ENCODE measurements at regions not wholly inside any gene's neighbourhood (a gene's known extent, or its start where the extent isn't known, plus 50 kb on each side); places are given as distances from the start of the nearest gene placed in this dataset.

GRCh38 chr12:77253321-77253720 is 188.0 kb upstream of the E2F7 start:
- H3K4me3 Mint-ChIP-seq = no peak overlapping the region
- CTCF ChIA-PET = no interaction called here

GRCh38 chr12:77251799-77252198 is 186.4 kb upstream of the E2F7 start:
- no peak overlapping the region for H2AFZ ChIP-seq (ENCODE audit: insufficient read depth, low read depth, low read length, poor library complexity, severe bottlenecking)
- no peaks in the 10 kb centered on the region for H4K20me1 ChIP-seq (ENCODE audit: control insufficient read depth, insufficient read depth, low read length, poor library complexity, severe bottlenecking)
- CTCF ChIA-PET = no interaction called here
- no peaks in the 10 kb centered on the region for H3K79me2 ChIP-seq (ENCODE audit: control insufficient read depth, insufficient read depth, low read length)
- H3K9me3 ChIP-seq (ENCODE audit: control extremely low read depth in 1 of 3, control insufficient read depth in 2 of 3, insufficient read depth in 1 of 3, low read length in 2 of 3) = no peaks in the 10 kb centered on the region
- no peak for DNase-seq
- H3K4me3 ChIP-seq (ENCODE audit: control extremely low read depth in 1 of 5, extremely low read depth in 1 of 5, insufficient read depth in 1 of 5, low read depth in 2 of 5, low read length in 4 of 5) = no peak overlapping the region
- Mint-ChIP-seq H3K4me1 (no peaks in the 10 kb centered on the region), H3K4me3 (no peak overlapping the region), H3K27ac (no peak overlapping the region), H3K9me3 (ENCODE audit: insufficient read depth) (no peaks in the 10 kb centered on the region), H3K27me3 (peaks cover 3% of the 10 kb centered on the region)
- H3K4me2 ChIP-seq (replicated peaks; ENCODE audit: low read depth, low read length, poor library complexity, severe bottlenecking) = no peak overlapping the region
- H3K27ac ChIP-seq (ENCODE audit: low read length in 2 of 2) = no peak overlapping the region
- no peaks in the 10 kb centered on the region for H3K27me3 ChIP-seq (replicated peaks in 1 of 4; ENCODE audit: control extremely low read depth in 1 of 4, control insufficient read depth in 3 of 4, insufficient read depth in 4 of 4, low read length in 3 of 4)
- no peak for ATAC-seq (ENCODE audit: low read depth)
- no peaks in the 10 kb centered on the region for H3K36me3 ChIP-seq (replicated peaks in 1 of 2; ENCODE audit: control extremely low read depth in 1 of 2, control insufficient read depth in 1 of 2, extremely low read depth in 1 of 2, insufficient read depth in 2 of 2, low read length in 1 of 2)
- TF ChIP-seq, protein P1, sequence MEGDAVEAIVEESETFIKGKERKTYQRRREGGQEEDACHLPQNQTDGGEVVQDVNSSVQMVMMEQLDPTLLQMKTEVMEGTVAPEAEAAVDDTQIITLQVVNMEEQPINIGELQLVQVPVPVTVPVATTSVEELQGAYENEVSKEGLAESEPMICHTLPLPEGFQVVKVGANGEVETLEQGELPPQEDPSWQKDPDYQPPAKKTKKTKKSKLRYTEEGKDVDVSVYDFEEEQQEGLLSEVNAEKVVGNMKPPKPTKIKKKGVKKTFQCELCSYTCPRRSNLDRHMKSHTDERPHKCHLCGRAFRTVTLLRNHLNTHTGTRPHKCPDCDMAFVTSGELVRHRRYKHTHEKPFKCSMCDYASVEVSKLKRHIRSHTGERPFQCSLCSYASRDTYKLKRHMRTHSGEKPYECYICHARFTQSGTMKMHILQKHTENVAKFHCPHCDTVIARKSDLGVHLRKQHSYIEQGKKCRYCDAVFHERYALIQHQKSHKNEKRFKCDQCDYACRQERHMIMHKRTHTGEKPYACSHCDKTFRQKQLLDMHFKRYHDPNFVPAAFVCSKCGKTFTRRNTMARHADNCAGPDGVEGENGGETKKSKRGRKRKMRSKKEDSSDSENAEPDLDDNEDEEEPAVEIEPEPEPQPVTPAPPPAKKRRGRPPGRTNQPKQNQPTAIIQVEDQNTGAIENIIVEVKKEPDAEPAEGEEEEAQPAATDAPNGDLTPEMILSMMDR (IDR thresholded peaks at IDR 0.05) = no peak
- TF ChIP-seq EZH2 (IDR thresholded peaks at IDR 0.05; ENCODE audit: borderline replicate concordance, insufficient read depth, low read depth, low read length, poor library complexity, severe bottlenecking) = no peak
- intact Hi-C loops (cut with micrococcal nuclease) = no loop called here
- POLR2A ChIA-PET = no interaction called here
- H3K9ac ChIP-seq (ENCODE audit: low read length) = no peak overlapping the region
- H3K4me1 ChIP-seq (ENCODE audit: control insufficient read depth in 2 of 2, insufficient read depth in 2 of 2, low read length in 2 of 2) = no peaks in the 10 kb centered on the region
- no CpG with 5 or more reads among the region's 2 CpGs for WGBS (ENCODE audit: insufficient coverage)

More at GRCh38 chr12:77253321-77253720, 188.0 kb upstream of the E2F7 start:
- Histone ChIP-seq H3K9me3 (ENCODE audit: control extremely low read depth in 1 of 3, control insufficient read depth in 2 of 3, insufficient read depth in 1 of 3, low read length in 2 of 3) (no peaks in the 10 kb centered on the region), H3K27ac (ENCODE audit: low read length in 2 of 2) (no peak overlapping the region), H3K79me2 (ENCODE audit: control insufficient read depth, insufficient read depth, low read length) (no peaks in the 10 kb centered on the region), H3K4me3 (ENCODE audit: control extremely low read depth in 1 of 5, extremely low read depth in 1 of 5, insufficient read depth in 1 of 5, low read depth in 2 of 5, low read length in 4 of 5) (no peak overlapping the region), H3K4me2 (replicated peaks; ENCODE audit: low read depth, low read length, poor library complexity, severe bottlenecking) (no peak overlapping the region), H3K36me3 (replicated peaks in 1 of 2; ENCODE audit: control extremely low read depth in 1 of 2, control insufficient read depth in 1 of 2, extremely low read depth in 1 of 2, insufficient read depth in 2 of 2, low read length in 1 of 2) (no peaks in the 10 kb centered on the region), H3K27me3 (replicated peaks in 1 of 4; ENCODE audit: control extremely low read depth in 1 of 4, control insufficient read depth in 3 of 4, insufficient read depth in 4 of 4, low read length in 3 of 4) (no peaks in the 10 kb centered on the region), H2AFZ (ENCODE audit: insufficient read depth, low read depth, low read length, poor library complexity, severe bottlenecking) (no peak overlapping the region), H3K9ac (ENCODE audit: low read length) (no peak overlapping the region), H3K4me1 (ENCODE audit: control insufficient read depth in 2 of 2, insufficient read depth in 2 of 2, low read length in 2 of 2) (no peaks in the 10 kb centered on the region), H4K20me1 (ENCODE audit: control insufficient read depth, insufficient read depth, low read length, poor library complexity, severe bottlenecking) (no peaks in the 10 kb centered on the region)
- DNase-seq = no peak
- POLR2A ChIA-PET = no interaction called here
- TF ChIP-seq, protein P1 (IDR thresholded peaks at IDR 0.05) = no peak
- no peak for TF ChIP-seq EZH2 (IDR thresholded peaks at IDR 0.05; ENCODE audit: borderline replicate concordance, insufficient read depth, low read depth, low read length, poor library complexity, severe bottlenecking)
- intact Hi-C loops (cut with micrococcal nuclease) = no loop called here
- no peak overlapping the region for H3K27ac Mint-ChIP-seq
- H3K27me3 Mint-ChIP-seq = peaks cover 3% of the 10 kb centered on the region
- WGBS (ENCODE audit: insufficient coverage) = no CpG with 5 or more reads among the region's 2 CpGs
- H3K9me3 Mint-ChIP-seq (ENCODE audit: insufficient read depth) = no peaks in the 10 kb centered on the region
- H3K4me1 Mint-ChIP-seq = no peaks in the 10 kb centered on the region
- ATAC-seq (ENCODE audit: low read depth) = no peak
